ENCODE measurements at regions not wholly inside any gene's neighbourhood (a gene's known extent, or its start where the extent isn't known, plus 50 kb on each side); places are given as distances from the start of the nearest gene placed in this dataset.

- DNase-seq: no peak
Measured at GRCh38 chr9:8262625-8263622, 463.3 kb upstream of the DMAC1 start.

- no peak for DNase-seq
Measured at GRCh38 chr9:8261737-8262136, 462.2 kb upstream of the DMAC1 start.

- DNase-seq: no peak
Measured at GRCh38 chr9:8259028-8259427, 459.4 kb upstream of the DMAC1 start.

GRCh38 chr9:8256880-8257279, 457.3 kb upstream of the DMAC1 start:
- DNase-seq: no peak

- no peak for DNase-seq
Measured at GRCh38 chr9:8255850-8256249, 456.3 kb upstream of the DMAC1 start.

GRCh38 chr9:8254541-8254940, 455.0 kb upstream of the DMAC1 start:
- DNase-seq: no peak

GRCh38 chr9:8252445-8252844, 452.9 kb upstream of the DMAC1 start:
- no peak for DNase-seq

GRCh38 chr9:8251566-8251965, 452.0 kb upstream of the DMAC1 start:
- no peak for DNase-seq

- no peak for DNase-seq
Measured at GRCh38 chr9:8244505-8245092, 445.0 kb upstream of the DMAC1 start.

- no peak for DNase-seq
Measured at GRCh38 chr9:8241201-8241600, 441.6 kb upstream of the DMAC1 start.

GRCh38 chr9:8237096-8237495, 437.5 kb upstream of the DMAC1 start:
- DNase-seq: no peak

GRCh38 chr9:8235489-8235888, 435.9 kb upstream of the DMAC1 start:
- DNase-seq: no peak

GRCh38 chr9:8234316-8234715, 434.7 kb upstream of the DMAC1 start:
- no peak for DNase-seq

- DNase-seq: no peak
Measured at GRCh38 chr9:8232726-8233125, 433.1 kb upstream of the DMAC1 start.

- DNase-seq: no peak
Measured at GRCh38 chr9:8229226-8229625, 429.6 kb upstream of the DMAC1 start.

- DNase-seq: no peak
Measured at GRCh38 chr9:8224381-8224801, 424.8 kb upstream of the DMAC1 start.

GRCh38 chr9:8223861-8224260, 424.3 kb upstream of the DMAC1 start:
- DNase-seq: no peak

GRCh38 chr9:8221462-8221861, 421.9 kb upstream of the DMAC1 start:
- DNase-seq: no peak

GRCh38 chr9:8208465-8208864, 408.9 kb upstream of the DMAC1 start:
- DNase-seq: no peak

GRCh38 chr9:8207596-8207995, 408.0 kb upstream of the DMAC1 start:
- DNase-seq: no peak

- no peak for DNase-seq
Measured at GRCh38 chr9:8206720-8207119, 407.1 kb upstream of the DMAC1 start.

- DNase-seq: no peak
Measured at GRCh38 chr9:8205576-8205975, 406.0 kb upstream of the DMAC1 start.

GRCh38 chr9:8189881-8190280, 390.3 kb upstream of the DMAC1 start:
- DNase-seq: no peak

- no peak for DNase-seq
Measured at GRCh38 chr9:8188723-8189407, 389.3 kb upstream of the DMAC1 start.

Measured in activated effector memory CD4-positive, alpha-beta T cell treated with anti-CD3 and anti-CD28 coated beads, Interleukin-2, amount 50 U/mL, for 16 hours (primary cell).